ENCODE measurements at regions not wholly inside any gene's neighbourhood (a gene's known extent, or its start where the extent isn't known, plus 50 kb on each side); places are given as distances from the start of the nearest gene placed in this dataset.

- TF ChIP-seq, protein P1, sequence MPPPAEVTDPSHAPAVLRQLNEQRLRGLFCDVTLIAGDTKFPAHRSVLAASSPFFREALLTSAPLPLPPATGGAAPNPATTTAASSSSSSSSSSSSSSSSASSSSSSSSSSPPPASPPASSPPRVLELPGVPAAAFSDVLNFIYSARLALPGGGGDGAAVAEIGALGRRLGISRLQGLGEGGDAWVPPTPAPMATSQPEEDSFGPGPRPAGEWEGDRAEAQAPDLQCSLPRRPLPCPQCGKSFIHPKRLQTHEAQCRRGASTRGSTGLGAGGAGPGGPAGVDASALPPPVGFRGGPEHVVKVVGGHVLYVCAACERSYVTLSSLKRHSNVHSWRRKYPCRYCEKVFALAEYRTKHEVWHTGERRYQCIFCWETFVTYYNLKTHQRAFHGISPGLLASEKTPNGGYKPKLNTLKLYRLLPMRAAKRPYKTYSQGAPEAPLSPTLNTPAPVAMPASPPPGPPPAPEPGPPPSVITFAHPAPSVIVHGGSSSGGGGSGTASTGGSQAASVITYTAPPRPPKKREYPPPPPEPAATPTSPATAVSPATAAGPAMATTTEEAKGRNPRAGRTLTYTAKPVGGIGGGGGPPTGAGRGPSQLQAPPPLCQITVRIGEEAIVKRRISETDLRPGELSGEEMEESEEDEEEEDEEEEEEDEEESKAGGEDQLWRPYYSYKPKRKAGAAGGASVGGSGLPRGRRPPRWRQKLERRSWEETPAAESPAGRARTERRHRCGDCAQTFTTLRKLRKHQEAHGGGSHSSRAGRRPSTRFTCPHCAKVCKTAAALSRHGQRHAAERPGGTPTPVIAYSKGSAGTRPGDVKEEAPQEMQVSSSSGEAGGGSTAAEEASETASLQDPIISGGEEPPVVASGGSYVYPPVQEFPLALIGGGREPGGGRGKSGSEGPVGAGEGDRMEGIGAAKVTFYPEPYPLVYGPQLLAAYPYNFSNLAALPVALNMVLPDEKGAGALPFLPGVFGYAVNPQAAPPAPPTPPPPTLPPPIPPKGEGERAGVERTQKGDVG (CRISPR knock-in tag; IDR thresholded peaks at IDR 0.05), result no peak
- TF ChIP-seq IKZF2 (IDR thresholded peaks at IDR 0.05), result peak in 1 of 2 experiments; percentile 16; a peak in 1 of 4 replicates
- TF ChIP-seq NR2F1 (conservative IDR thresholded peaks at IDR 0.05), result no peak
These were observed 151.8 kb upstream of the B3GALT2 start (continued) for GRCh38 chr1:193338194-193338593.

GRCh38 chr1:193335806-193336428, 149.5 kb upstream of the B3GALT2 start:
- CTCF ChIA-PET, result interaction anchor here (3.9 kb wide), 1 partner anchor 152 kb away, joined by 26 read pairs; no protein-coding TSS in a partner anchor
- POLR2A ChIA-PET, result no interaction called here
- no peaks in the 10 kb centered on the region for H3K36me3 ChIP-seq (ENCODE audit: control insufficient read depth in 2 of 2, insufficient read depth in 2 of 2, low read length in 1 of 2)
- peaks cover 2% of the 10 kb centered on the region; the same call in 1 of the 3 replicates for H3K9me3 ChIP-seq (replicated peaks; ENCODE audit: control insufficient read depth, insufficient read depth, low read length)
- DNase-seq (ENCODE audit: low read depth, low spot score), result no peak
- no peak overlapping the region for H3K9ac ChIP-seq (ENCODE audit: control insufficient read depth, insufficient read depth, low read length)
- H4K20me1 ChIP-seq (ENCODE audit: control insufficient read depth, insufficient read depth), result no peaks in the 10 kb centered on the region
- no peaks in the 10 kb centered on the region for H3K79me2 ChIP-seq (ENCODE audit: control insufficient read depth, insufficient read depth, low read length)
- H2AFZ ChIP-seq (ENCODE audit: control insufficient read depth, low read depth, low read length), result no peak overlapping the region
- no peak for ATAC-seq
- WGBS (ENCODE audit: insufficient coverage, insufficient replicate concordance, low lambda C conversion rate, missing lambda C conversion rate), result 75% methylated on average over 1 of the region's 1 CpG
- no peak overlapping the region for H3K4me3 ChIP-seq
- H3K4me1 ChIP-seq (ENCODE audit: control insufficient read depth, insufficient read depth, low read length), result no peaks in the 10 kb centered on the region; the same call in 1 of the 2 replicates
- H3K27me3 ChIP-seq (replicated peaks in 1 of 2; ENCODE audit: control insufficient read depth in 2 of 2, insufficient read depth in 2 of 2, low read length in 1 of 2), result no peaks in the 10 kb centered on the region
- RAD21 ChIA-PET (ENCODE audit: unreplicated experiment), result no interaction called here
- H3K27ac ChIP-seq (ENCODE audit: control insufficient read depth, insufficient read depth), result no peak overlapping the region
- in situ Hi-C loops (cut with MboI) (no loop called here), intact Hi-C loops (cut with micrococcal nuclease; ENCODE audit: unreplicated experiment) (no loop called here)
- FAIRE-seq, result peak; percentile 35
- SMC1A ChIA-PET (ENCODE audit: uncharacterized antibody, unreplicated experiment), result interaction anchor here (0.9 kb wide), 1 partner anchor 859 kb away, joined by 3 read pairs; no protein-coding TSS in a partner anchor
- H3K4me2 ChIP-seq (ENCODE audit: control insufficient read depth, insufficient read depth), result no peak overlapping the region
- no TSS peak for BruUV-seq (replicated peaks)
- no peak for TF ChIP-seq ATF3 (IDR thresholded peaks at IDR 0.05; ENCODE audit: borderline replicate concordance, extremely low read depth, low read depth, low read length)
- no peak for TF ChIP-seq E2F8 (IDR thresholded peaks at IDR 0.05; ENCODE audit: low read depth, partially characterized antibody)
- TF ChIP-seq IRF4 (IDR thresholded peaks at IDR 0.05; ENCODE audit: low read depth, low read length), result no peak
- no peak for TF ChIP-seq CBX5 (IDR thresholded peaks at IDR 0.05; ENCODE audit: low read depth)
- TF ChIP-seq SMC3 (IDR thresholded peaks at IDR 0.05; ENCODE audit: borderline replicate concordance, low read length), result no peak
- TF ChIP-seq, protein P2, sequence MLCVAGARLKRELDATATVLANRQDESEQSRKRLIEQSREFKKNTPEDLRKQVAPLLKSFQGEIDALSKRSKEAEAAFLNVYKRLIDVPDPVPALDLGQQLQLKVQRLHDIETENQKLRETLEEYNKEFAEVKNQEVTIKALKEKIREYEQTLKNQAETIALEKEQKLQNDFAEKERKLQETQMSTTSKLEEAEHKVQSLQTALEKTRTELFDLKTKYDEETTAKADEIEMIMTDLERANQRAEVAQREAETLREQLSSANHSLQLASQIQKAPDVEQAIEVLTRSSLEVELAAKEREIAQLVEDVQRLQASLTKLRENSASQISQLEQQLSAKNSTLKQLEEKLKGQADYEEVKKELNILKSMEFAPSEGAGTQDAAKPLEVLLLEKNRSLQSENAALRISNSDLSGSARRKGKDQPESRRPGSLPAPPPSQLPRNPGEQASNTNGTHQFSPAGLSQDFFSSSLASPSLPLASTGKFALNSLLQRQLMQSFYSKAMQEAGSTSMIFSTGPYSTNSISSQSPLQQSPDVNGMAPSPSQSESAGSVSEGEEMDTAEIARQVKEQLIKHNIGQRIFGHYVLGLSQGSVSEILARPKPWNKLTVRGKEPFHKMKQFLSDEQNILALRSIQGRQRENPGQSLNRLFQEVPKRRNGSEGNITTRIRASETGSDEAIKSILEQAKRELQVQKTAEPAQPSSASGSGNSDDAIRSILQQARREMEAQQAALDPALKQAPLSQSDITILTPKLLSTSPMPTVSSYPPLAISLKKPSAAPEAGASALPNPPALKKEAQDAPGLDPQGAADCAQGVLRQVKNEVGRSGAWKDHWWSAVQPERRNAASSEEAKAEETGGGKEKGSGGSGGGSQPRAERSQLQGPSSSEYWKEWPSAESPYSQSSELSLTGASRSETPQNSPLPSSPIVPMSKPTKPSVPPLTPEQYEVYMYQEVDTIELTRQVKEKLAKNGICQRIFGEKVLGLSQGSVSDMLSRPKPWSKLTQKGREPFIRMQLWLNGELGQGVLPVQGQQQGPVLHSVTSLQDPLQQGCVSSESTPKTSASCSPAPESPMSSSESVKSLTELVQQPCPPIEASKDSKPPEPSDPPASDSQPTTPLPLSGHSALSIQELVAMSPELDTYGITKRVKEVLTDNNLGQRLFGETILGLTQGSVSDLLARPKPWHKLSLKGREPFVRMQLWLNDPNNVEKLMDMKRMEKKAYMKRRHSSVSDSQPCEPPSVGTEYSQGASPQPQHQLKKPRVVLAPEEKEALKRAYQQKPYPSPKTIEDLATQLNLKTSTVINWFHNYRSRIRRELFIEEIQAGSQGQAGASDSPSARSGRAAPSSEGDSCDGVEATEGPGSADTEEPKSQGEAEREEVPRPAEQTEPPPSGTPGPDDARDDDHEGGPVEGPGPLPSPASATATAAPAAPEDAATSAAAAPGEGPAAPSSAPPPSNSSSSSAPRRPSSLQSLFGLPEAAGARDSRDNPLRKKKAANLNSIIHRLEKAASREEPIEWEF (IDR thresholded peaks at IDR 0.05; ENCODE audit: insufficient replicate concordance, low read depth, low read length), result no peak
- TF ChIP-seq SMAD1 (IDR thresholded peaks at IDR 0.05; ENCODE audit: low read depth, partially characterized antibody), result no peak
